HCT116 (cell line): ENCODE measurements at regions not wholly inside any gene's neighbourhood (a gene's known extent, or its start where the extent isn't known, plus 50 kb on each side); places are given as distances from the start of the nearest gene placed in this dataset.

Source experiments
- EZH2 ChIP-seq: fragments of 200-600 bp; sonication (generic); IDR thresholded peaks from 2 replicates; pipeline ENCODE4 v1.6.1; 2017; ENCODE audit warnings: antibody characterized with exemption, mixed run types
- POLR2AphosphoS5 ChIP-seq: IDR thresholded peaks from 2 replicates; pipeline ENCODE4 v1.6.1; 2011; ENCODE audit warnings: mild to moderate bottlenecking, low read depth, low read length, moderate library complexity

- no peak for TF ChIP-seq POLR2AphosphoS5
- TF ChIP-seq EZH2, result no peak
Measured at GRCh38 chr4:123621072-123621705, 224.6 kb downstream of the SPRY1 start.
